NCI-H2029 treated with DMSO at 0.1 percent for 48 hours (cell line): ENCODE measurements at regions not wholly inside any gene's neighbourhood (a gene's known extent, or its start where the extent isn't known, plus 50 kb on each side); places are given as distances from the start of the nearest gene placed in this dataset.
"Not testable (repeated sequence)": the region's sequence is repeated elsewhere in the genome, so short reads cannot be mapped to it uniquely, and the experiment has no call there.

ENCODE experiments used
- DNase-seq: peaks from one replicate; lab custom pipeline; 2025; lab: John Stamatoyannopoulos, UW

GRCh38 chr7:137110091-137110509 lies 233.4 kb downstream of the PTN start:
- DNase-seq, result no peak

DNA sequence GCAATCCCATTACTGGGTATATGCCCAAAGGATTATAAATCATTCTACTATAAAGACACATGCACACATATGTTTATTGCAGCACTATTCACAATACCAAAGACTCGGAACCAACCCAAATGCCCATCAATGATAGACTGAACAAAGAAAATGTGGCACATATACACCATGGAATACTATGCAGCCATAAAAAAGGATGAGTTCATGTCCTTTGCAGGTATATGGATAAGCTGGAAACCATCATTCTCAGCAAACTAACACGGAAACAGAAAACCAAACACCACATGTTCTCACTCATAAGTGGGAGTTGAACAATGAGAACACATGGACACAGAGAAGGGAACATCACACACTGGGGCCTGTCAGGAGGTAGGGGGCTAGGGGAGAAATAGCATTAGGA lies 235.7 kb downstream of the PTN start:
- not testable (repeated sequence) for DNase-seq

- not testable (repeated sequence) for DNase-seq
Observed at GRCh38 chr7:137103526-137103925, 235.1 kb downstream of the CHRM2 start.

- no peak for DNase-seq
Observed at GRCh38 chr7:137097111-137097510, 228.7 kb downstream of the CHRM2 start.

- no peak for DNase-seq
Observed at GRCh38 chr7:137096607-137097006, 228.2 kb downstream of the CHRM2 start.

DNA sequence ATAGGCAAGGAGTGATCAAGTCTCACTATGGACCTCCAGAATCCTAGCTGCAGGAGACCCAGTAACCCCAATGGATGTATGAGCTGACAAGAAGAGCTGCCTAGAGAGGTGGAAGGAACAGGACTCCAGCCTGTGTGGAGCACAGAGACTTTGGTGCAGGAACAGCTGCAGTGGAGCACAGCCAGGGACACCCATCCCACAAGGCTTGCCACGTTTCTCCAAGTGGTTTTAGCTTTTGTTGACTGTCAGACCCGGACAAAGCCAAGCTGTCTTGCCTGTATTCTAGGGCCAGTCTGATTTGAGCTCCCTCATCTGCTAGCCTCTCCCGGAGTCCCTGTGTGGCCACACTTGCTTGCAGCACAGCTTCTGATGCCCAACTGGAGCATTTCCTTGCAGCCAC lies 224.7 kb downstream of the CHRM2 start:
- no peak for DNase-seq

- DNase-seq, result no peak
Observed at GRCh38 chr7:137091396-137091795, 222.9 kb downstream of the CHRM2 start.

- DNase-seq, result no peak
Observed at GRCh38 chr7:137086896-137087295, 218.4 kb downstream of the CHRM2 start.

GRCh38 chr7:137084607-137085380 lies 216.3 kb downstream of the CHRM2 start:
- no peak for DNase-seq

DNA sequence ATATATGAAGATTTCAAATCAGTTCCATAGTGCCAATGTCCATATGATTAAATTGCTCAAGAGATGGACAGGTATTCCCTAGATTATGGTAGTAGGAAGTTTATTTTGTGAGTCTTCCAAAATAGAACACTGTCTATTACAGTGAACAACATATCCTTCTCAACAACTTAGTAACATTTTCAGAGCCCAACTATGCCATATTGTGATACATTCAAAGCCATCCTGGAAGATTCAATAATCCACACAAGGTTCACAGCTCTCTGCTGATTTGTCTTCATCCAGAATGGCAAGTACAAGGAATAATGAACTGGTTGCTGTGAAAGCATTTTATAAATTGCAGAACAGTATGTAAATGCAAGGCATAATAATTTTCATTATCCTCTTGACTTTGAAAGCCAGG lies 213.9 kb downstream of the CHRM2 start:
- DNase-seq, result no peak

DNA sequence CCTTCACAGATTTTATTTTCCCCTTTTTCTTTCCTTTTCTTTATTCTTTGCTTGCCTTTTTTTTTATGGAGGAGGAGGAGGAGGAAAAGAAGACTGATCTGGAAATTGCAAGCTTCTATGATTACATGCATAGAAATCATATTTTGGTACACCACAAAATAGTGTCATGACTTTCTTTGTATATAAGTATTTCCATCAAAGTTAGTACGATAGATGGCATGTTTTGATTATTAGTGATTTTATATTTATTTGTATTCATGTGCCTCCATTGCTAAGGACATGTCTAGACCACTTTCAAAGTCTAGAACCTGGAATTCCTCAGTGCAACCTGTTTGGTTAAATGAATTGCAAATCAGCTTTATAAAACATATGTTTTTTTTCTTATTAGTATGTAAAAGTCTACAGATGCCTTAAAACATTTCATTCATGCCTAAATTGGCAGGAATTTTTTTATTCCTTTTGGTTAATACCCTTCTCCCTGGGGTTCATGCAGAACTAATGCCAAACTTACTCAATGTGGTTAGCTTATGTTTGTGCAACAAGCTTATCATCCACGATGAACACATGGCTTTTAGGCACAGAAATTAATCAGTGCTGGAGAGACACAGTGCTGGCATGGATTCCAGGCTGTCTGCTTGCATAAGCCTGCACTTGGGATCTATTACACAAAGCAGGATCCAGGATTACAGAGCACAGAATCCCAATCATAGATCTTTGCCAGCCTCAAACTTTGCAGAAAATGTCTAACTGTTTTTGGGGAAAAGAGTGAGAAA lies 213.1 kb downstream of the CHRM2 start:
- no peak for DNase-seq

DNA sequence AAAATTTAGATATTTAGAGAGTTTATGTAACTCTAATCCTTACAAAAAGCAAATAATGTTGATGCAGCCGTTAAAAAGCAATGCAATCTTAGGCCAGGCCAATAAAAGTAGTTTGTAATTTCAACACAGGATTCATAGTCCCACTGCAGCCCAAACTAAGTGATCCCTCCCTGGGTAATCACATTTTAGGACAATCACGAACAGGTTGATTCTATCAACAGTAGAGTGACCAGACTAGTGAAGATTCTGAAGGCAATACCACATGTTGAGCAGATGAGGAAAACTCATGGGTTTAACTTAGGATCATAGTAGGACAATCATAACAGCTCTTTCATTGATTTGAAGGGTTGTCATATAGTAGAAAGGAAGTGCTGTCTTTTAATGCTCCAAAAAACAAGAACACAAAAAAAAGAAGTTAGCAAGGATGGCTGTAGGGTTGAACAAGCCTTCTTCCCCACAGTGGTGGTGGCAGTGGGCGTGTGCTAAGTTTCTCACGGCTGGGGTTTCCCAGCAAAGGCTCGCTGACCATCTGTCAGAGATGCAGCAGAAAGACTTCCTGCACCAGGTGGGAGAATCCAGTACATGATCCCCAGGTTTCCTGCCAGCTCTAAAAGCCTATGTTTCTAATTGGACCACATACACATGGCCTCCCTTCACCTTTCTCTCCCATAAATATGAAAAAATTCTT lies 212.2 kb downstream of the CHRM2 start:
- no peak for DNase-seq

- no peak for DNase-seq
Observed at GRCh38 chr7:137078781-137079180, 210.3 kb downstream of the CHRM2 start.

DNA sequence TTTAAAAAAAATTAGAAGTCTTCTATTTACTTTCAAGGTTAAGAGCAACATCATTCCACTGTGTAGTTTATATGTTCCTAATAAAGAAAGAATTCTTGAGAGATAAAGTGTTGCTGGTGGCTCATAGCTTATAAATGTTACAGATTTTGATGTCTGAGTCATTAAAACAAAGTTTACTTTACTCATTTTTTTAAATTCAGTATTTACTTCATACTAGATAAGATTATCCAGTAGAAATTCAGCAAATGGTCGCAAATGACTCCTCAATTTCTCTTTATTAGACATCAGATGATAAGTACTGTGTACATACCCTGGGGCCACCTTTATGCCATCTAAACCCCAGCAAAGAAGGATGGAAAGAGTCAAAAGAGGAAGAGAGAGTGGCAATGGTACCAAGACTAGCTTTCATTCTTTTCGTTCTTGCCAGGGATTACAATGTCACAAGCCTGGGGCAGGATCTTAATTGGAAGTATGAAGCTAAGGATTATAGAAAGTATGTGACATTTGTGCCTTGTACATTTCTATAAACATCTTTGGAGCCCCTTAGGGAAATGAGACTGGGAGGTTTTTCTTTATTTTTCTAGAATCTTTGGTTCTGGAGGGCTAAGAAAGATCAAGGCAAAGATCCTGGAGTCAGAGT lies 206.1 kb downstream of the CHRM2 start:
- DNase-seq, result no peak

DNA sequence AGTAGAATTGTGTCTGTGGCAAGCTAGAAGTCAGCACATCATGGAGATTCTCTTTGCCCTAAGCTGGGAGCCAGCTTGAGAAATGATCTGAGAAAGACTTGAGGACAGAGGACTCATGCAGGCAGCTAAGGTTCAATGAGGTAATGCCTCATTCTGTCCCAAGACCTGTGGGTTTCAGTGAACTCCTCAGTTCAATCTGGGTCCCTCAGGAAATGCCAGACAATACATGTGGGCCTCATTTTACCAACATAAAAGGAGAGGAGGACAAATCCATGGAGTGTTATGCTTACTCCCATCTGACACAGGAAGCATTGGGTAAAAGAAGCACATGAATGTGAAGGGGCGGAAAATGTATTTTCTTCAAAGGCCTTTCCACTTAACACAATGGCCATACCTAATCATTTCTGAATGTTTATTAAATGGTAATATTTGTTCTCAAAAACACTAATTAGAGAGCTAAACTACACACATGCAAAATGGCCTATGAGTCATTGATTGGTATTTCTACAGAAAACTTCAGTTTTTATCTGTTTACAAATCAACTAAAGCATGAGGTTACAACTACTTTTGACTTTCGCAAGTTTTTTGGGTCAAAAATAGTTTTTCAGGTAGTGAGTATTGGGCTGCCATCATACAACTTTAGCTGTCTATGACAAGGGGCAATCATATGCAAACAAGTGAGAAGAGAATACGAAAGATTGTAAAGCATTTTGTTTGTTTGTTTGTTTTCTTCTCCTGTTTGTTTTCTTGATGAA lies 205.3 kb downstream of the CHRM2 start:
- DNase-seq, result no peak
